A673 (cell line): ENCODE measurements at regions not wholly inside any gene's neighbourhood (a gene's known extent, or its start where the extent isn't known, plus 50 kb on each side); places are given as distances from the start of the nearest gene placed in this dataset.

ENCODE experiments used
- BruUV-seq: library from RNA; stranded (reverse); fragments of 400-500 nt; replicated peaks from 2 replicates; lab custom pipeline; 2021; lab: Mats Ljungman, UMichigan
- CTCF ChIA-PET: fragments of 300-600 bp; sonication (Branson Sonifier 250); formaldehyde crosslinking; loops from one replicate; lab custom pipeline; 2022; ENCODE audit warnings: antibody characterized with exemption; lab: Charles Lee
- POLR2A ChIA-PET: fragments of 300-600 bp; sonication (Branson Sonifier 250); formaldehyde crosslinking; loops from one replicate; lab custom pipeline; 2022; ENCODE audit warnings: antibody characterized with exemption; ENCODE audit not compliant: low non-redundant PET; lab: Charles Lee
- DNase-seq: peaks from one replicate; pipeline ENCODE4 v3.0.0-alpha.2; 2015; ENCODE audit warnings: low spot score
- H3K27ac ChIP-seq: fragments of 200-600 bp; sonication (generic); 2 replicates; pipeline ENCODE4 v1.5.1; 2016; ENCODE audit warnings: mixed run types, low read depth, mild to moderate bottlenecking, mixed read lengths, antibody characterized with exemption, low read length; ENCODE audit not compliant: poor library complexity, severe bottlenecking
- H3K27me3 ChIP-seq: fragments of 200-600 bp; sonication (generic); replicated peaks from 2 replicates; pipeline ENCODE4 v1.6.1; 2017; ENCODE audit warnings: mixed run types, low read depth, mild to moderate bottlenecking, mixed read lengths, antibody characterized with exemption, low read length; ENCODE audit not compliant: insufficient read depth, poor library complexity
- H3K36me3 ChIP-seq: fragments of 200-600 bp; sonication (generic); 2 replicates; pipeline ENCODE4 v1.6.1; 2016; ENCODE audit warnings: mixed run types, mild to moderate bottlenecking, mixed read lengths, antibody characterized with exemption, low read length; ENCODE audit not compliant: insufficient read depth, poor library complexity, severe bottlenecking
- H3K4me1 ChIP-seq: fragments of 200-600 bp; sonication (generic); 2 replicates; pipeline ENCODE4 v1.6.1; 2017; ENCODE audit warnings: mixed run types, mild to moderate bottlenecking, mixed read lengths, antibody characterized with exemption, low read length; ENCODE audit not compliant: insufficient read depth, poor library complexity, severe bottlenecking
- H3K4me3 ChIP-seq: fragments of 200-600 bp; sonication (generic); 2 replicates; pipeline ENCODE4 v1.5.1; 2016; ENCODE audit warnings: low read depth, mixed run types, mild to moderate bottlenecking, mixed read lengths, low read length; ENCODE audit not compliant: poor library complexity, severe bottlenecking
- H3K9me3 ChIP-seq: fragments of 200-600 bp; sonication (generic); 2 replicates; pipeline ENCODE4 v1.6.1; 2016; ENCODE audit warnings: mixed run types, low read depth, mild to moderate bottlenecking, mixed read lengths, antibody characterized with exemption, low read length; ENCODE audit not compliant: poor library complexity, severe bottlenecking
- CTCF ChIP-seq: fragments of 300-800, 200-600 bp; sonication (generic); conservative IDR thresholded peaks from 2 replicates; pipeline ENCODE4 v1.5.1; 2017; ENCODE audit warnings: low read depth, mild to moderate bottlenecking, antibody characterized with exemption, low read length, moderate library complexity, mixed read lengths
- EZH2 ChIP-seq: fragments of 200-600 bp; sonication (generic); IDR thresholded peaks from 2 replicates; pipeline ENCODE4 v1.6.1; 2017; ENCODE audit warnings: borderline replicate concordance, low read depth, mild to moderate bottlenecking, mixed read lengths, antibody characterized with exemption, low read length; ENCODE audit not compliant: poor library complexity, severe bottlenecking
- intact Hi-C: fragments of 100-400 bp; cut with micrococcal nuclease; formaldehyde crosslinking; loops from one replicate; pipeline ENCODE4 v1.10.0; 2022; ENCODE audit not compliant: unreplicated experiment

GRCh38 chr6:45714741-45715507 is 300.7 kb downstream of the CLIC5 start:
- Histone ChIP-seq H3K27me3 (no peaks in the 10 kb centered on the region), H3K36me3 (no peaks in the 10 kb centered on the region), H3K27ac (no peak overlapping the region), H3K4me1 (peaks cover 5% of the 10 kb centered on the region), H3K9me3 (no peaks in the 10 kb centered on the region), H3K4me3 (no peak overlapping the region)
- BruUV-seq = no TSS peak
- ChIA-PET CTCF (interaction anchor here (0.6 to 2.0 kb wide), 14 partner anchors 208 to 1239 kb away, joined by 3 to 25 read pairs (median 6); partner anchors contain the start of gene SUPT3H), POLR2A (interaction anchor here (0.8 kb wide), 1 partner anchor 159 kb away, joined by 3 read pairs; no protein-coding TSS in a partner anchor)
- intact Hi-C loops = loop anchor here (1.0 to 10.0 kb wide), 4 partner anchors 293 to 1240 kb away; no protein-coding TSS in a partner anchor
- TF ChIP-seq CTCF (peak; percentile 84), EZH2 (no peak)
- DNase-seq = peak; percentile 87

DNA sequence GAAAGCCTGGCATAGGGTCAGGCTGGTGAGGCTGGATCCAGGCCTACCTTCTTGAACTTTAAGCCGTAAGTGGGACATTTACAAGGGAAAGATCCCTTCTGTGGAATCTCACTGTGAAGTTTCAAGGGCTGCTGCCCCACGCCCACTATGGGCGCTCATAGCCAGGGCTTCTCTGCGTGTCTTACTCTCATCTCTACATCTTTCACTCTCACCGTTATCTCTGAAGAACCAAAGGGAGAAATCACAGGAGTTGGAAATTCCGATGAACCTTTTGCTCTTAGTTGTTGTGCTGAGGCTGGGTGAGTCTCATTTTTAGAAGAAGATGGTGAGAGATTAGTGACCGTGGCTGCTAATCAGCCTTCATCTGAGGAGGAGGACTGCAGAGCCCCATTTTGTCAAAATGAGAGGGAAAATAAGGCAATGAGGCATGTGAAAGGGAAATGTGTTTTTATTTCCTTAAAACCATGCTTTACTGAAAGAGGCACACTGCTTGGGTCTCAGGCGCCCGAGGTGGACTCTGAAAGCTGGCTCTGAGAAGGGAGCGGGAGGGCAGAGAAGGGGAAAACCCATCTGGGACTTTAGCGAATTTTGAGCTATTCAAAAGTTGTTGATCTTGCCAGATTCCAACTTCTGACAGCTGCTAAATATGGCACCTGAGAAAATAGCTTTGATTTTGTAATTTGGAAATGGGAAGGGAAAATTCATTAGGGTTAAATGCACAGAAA is 301.5 kb downstream of the CLIC5 start:
- ChIA-PET POLR2A (interaction anchor here (0.8 kb wide), 1 partner anchor 160 kb away, joined by 3 read pairs; no protein-coding TSS in a partner anchor), CTCF (interaction anchor here (1.1 to 2.0 kb wide), 12 partner anchors 208 to 1239 kb away, joined by 3 to 25 read pairs (median 6); partner anchors contain the start of gene SUPT3H)
- no peak overlapping the region for H3K27ac ChIP-seq
- no peak for DNase-seq
- BruUV-seq = no TSS peak
- H3K4me3 ChIP-seq = no peak overlapping the region
- no peaks in the 10 kb centered on the region for H3K9me3 ChIP-seq
- no peaks in the 10 kb centered on the region for H3K27me3 ChIP-seq
- H3K4me1 ChIP-seq = peaks cover 5% of the 10 kb centered on the region
- TF ChIP-seq CTCF (no peak), EZH2 (no peak)
- intact Hi-C loops = loop anchor here (1.0 to 10.0 kb wide), 4 partner anchors 292 to 1239 kb away; no protein-coding TSS in a partner anchor
- H3K36me3 ChIP-seq = no peaks in the 10 kb centered on the region
